ENCODE measurements at regions not wholly inside any gene's neighbourhood (a gene's known extent, or its start where the extent isn't known, plus 50 kb on each side); places are given as distances from the start of the nearest gene placed in this dataset.
"Not testable (repeated sequence)": the region's sequence is repeated elsewhere in the genome, so short reads cannot be mapped to it uniquely, and the experiment has no call there.

- intact Hi-C loops (cut with DNase I), result no loop called here
- no peak for DNase-seq
- no peak for ATAC-seq (ENCODE audit: poor library complexity)
Measured at GRCh38 chr12:125853670-125854069, 788.4 kb downstream of the AACS start.

GRCh38 chr12:125856366-125856765 is 791.1 kb downstream of the AACS start:
- DNase-seq (no peak), ATAC-seq (ENCODE audit: poor library complexity) (no peak)
- intact Hi-C loops (cut with DNase I), result no loop called here

- DNase-seq (no peak), ATAC-seq (ENCODE audit: poor library complexity) (no peak)
- intact Hi-C loops (cut with DNase I), result no loop called here
Measured at GRCh38 chr12:125856896-125857295, 791.7 kb downstream of the AACS start.

- intact Hi-C loops (cut with DNase I), result no loop called here
- DNase-seq, result no peak
- ATAC-seq (ENCODE audit: poor library complexity), result no peak
Measured at GRCh38 chr12:125860672-125861288, 795.5 kb downstream of the AACS start.

- ATAC-seq (ENCODE audit: poor library complexity) (peak; percentile 98), DNase-seq (peak; percentile 80)
- intact Hi-C loops (cut with DNase I), result no loop called here
Measured at GRCh38 chr12:125861299-125862281, 796.4 kb downstream of the AACS start.

GRCh38 chr12:125865236-125865635 is 800.0 kb downstream of the AACS start:
- ATAC-seq (ENCODE audit: poor library complexity); DNase-seq; intact Hi-C loops (cut with DNase I): not testable (repeated sequence)

GRCh38 chr12:125871811-125872594 is 806.8 kb downstream of the AACS start:
- intact Hi-C loops (cut with DNase I), result no loop called here
- ATAC-seq (ENCODE audit: poor library complexity), result peak; percentile 97
- peak; percentile 57 for DNase-seq

- DNase-seq (no peak), ATAC-seq (ENCODE audit: poor library complexity) (no peak)
- intact Hi-C loops (cut with DNase I), result no loop called here
Measured at GRCh38 chr12:125873016-125873415, 807.8 kb downstream of the AACS start.

GRCh38 chr12:125878483-125878882 is 813.2 kb downstream of the AACS start:
- ATAC-seq (ENCODE audit: poor library complexity), result peak; percentile 38
- no peak for DNase-seq
- intact Hi-C loops (cut with DNase I), result no loop called here

- peak; percentile 80 for ATAC-seq (ENCODE audit: poor library complexity)
- intact Hi-C loops (cut with DNase I), result no loop called here
Measured at GRCh38 chr12:125882141-125882540, 816.9 kb downstream of the AACS start.

GRCh38 chr12:125888921-125889320 is 823.7 kb downstream of the AACS start:
- ATAC-seq (ENCODE audit: poor library complexity) (no peak), DNase-seq (no peak)
- intact Hi-C loops (cut with DNase I), result no loop called here

More at GRCh38 chr12:125882141-125882540, 816.9 kb downstream of the AACS start:
- DNase-seq, result no peak

GRCh38 chr12:125889742-125890141 is 824.5 kb downstream of the AACS start:
- DNase-seq (no peak), ATAC-seq (ENCODE audit: poor library complexity) (peak; percentile 37)
- intact Hi-C loops (cut with DNase I), result no loop called here

GRCh38 chr12:125890366-125890905 is 825.2 kb downstream of the AACS start:
- ATAC-seq (ENCODE audit: poor library complexity), result peak; percentile 74
- intact Hi-C loops (cut with DNase I), result no loop called here
- no peak for DNase-seq

- intact Hi-C loops (cut with DNase I), result no loop called here
- ATAC-seq (ENCODE audit: poor library complexity) (peak; percentile 96), DNase-seq (no peak)
Measured at GRCh38 chr12:125890971-125891370, 825.7 kb downstream of the AACS start.

- DNase-seq, result no peak
- intact Hi-C loops (cut with DNase I), result no loop called here
- no peak for ATAC-seq (ENCODE audit: poor library complexity)
Measured at GRCh38 chr12:125892276-125892675, 827.0 kb downstream of the AACS start.

- DNase-seq, result no peak
- no peak for ATAC-seq (ENCODE audit: poor library complexity)
- intact Hi-C loops (cut with DNase I), result no loop called here
Measured at GRCh38 chr12:125902991-125903390, 837.8 kb downstream of the AACS start.

- DNase-seq (no peak), ATAC-seq (ENCODE audit: poor library complexity) (no peak)
- intact Hi-C loops (cut with DNase I), result no loop called here
Measured at GRCh38 chr12:125907351-125907750, 842.1 kb downstream of the AACS start.

GRCh38 chr12:125919856-125920470 is 854.7 kb downstream of the AACS start:
- intact Hi-C loops (cut with DNase I), result no loop called here
- no peak for ATAC-seq (ENCODE audit: poor library complexity)

GRCh38 chr12:125922330-125922729 is 857.1 kb downstream of the AACS start:
- intact Hi-C loops (cut with DNase I), result no loop called here
- no peak for ATAC-seq (ENCODE audit: poor library complexity)
- DNase-seq, result no peak

More at GRCh38 chr12:125919856-125920470, 854.7 kb downstream of the AACS start:
- no peak for DNase-seq

Data from Right ventricle myocardium superior (tissue), 1 donor.